MV-4-11 (cell line): ENCODE measurements at regions not wholly inside any gene's neighbourhood (a gene's known extent, or its start where the extent isn't known, plus 50 kb on each side); places are given as distances from the start of the nearest gene placed in this dataset.
"Not testable (repeated sequence)": the region's sequence is repeated elsewhere in the genome, so short reads cannot be mapped to it uniquely, and the experiment has no call there.

Experiments
- DNase-seq: peaks from one replicate; lab custom pipeline; 2025; lab: John Stamatoyannopoulos, UW

DNA sequence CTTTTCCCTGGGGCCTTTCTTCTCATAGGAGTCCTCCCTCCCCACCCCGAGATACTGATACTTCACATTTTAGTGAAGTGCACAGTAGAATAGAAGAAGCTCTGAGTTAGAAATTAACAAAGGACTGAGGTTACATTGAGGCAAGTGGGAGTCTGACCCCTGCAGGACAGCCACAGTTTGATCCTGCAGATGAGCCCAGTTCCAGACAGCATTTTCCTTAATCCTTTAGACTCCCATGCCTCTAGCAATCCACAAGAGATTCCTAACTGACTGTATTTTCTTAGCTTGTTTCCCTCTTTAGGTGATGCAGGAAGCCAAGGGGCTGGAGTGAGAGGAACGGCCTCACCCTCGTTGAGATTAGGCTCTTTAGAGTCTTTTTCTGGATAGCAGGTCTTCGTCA, 204.0 kb downstream of the CYRIA start:
- no peak for DNase-seq

- no peak for DNase-seq
Measured at GRCh38 chr2:16459606-16460005, 206.0 kb downstream of the CYRIA start.

GRCh38 chr2:16454621-16455020, 211.0 kb downstream of the CYRIA start:
- no peak for DNase-seq

- no peak for DNase-seq
Measured at GRCh38 chr2:16452123-16452522, 213.5 kb downstream of the CYRIA start.

DNA sequence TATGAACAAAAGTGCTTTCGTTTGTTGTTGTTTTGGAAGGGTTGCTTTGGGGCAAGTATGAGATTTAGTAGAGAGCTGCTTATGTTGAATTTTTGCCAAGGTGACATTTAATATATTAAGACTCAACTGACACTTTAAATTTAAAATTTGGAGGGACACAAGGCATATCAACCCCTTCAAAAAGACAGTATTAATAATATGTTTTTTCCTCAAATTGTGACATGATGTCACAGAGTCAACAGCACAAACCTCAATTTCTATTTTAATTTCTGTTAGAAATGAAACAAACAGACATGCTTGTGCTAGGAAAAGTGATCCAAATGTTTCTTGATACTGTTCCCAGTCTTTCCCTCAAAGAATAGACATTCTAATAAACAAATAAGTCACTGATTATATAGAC, 218.9 kb downstream of the CYRIA start:
- DNase-seq, result no peak

GRCh38 chr2:16442971-16443370, 222.7 kb downstream of the CYRIA start:
- DNase-seq, result no peak

GRCh38 chr2:16441431-16441830, 224.2 kb downstream of the CYRIA start:
- no peak for DNase-seq

DNA sequence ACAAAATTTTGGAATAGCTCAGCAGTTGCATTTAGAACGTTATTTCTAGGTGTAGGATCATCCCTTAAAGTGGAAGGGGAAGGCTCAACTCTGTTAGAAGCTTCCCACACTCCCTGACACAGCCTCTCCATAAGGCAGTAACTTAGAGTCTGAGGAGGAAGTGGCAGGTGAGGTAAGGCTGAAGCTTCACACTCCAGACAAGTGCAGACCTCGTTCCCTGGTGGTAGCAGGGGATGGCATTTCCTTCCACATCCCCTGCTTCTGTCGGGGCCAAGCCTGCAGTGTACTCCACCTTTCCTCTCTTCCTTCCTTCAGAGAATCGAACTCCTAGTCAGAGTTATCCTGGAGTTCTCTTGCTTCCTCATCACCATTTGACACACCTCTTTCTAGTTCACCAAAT, 224.7 kb downstream of the CYRIA start:
- DNase-seq, result no peak

DNA sequence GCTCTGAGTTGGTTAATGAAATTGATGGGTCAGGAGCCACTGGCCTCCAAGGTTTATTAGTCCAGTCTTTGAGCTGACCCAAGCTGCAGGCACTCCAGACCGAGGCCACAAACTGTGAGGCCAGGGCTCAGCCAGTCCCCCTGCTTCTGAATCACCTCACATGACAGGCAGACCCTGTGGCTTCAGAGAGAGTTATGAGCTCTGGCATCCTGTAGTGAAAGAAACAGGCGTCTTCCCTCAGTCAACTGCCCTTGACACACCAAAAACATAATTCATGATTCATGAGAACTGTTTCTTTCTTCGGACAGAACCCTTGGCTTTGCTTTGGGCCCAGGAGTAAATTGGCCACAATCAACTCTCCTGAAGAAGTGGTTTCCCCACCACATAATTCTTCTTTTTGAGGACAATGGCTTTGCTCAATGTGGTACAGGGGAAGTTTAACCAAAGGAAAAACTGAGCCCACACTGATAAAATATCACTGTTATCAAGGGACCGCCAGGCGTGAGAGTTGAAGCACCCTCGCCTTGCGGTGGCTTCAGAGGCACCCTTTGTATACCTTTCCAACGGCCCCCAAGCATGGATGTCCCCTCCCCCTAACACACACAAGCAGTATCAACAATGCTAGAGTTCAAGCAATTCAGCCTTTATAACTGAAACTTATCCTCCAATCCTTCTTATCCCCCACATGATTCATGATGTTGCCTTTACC, 226.9 kb downstream of the CYRIA start:
- no peak for DNase-seq

- no peak for DNase-seq
Measured at GRCh38 chr2:16437189-16437588, 228.4 kb downstream of the CYRIA start.

DNA sequence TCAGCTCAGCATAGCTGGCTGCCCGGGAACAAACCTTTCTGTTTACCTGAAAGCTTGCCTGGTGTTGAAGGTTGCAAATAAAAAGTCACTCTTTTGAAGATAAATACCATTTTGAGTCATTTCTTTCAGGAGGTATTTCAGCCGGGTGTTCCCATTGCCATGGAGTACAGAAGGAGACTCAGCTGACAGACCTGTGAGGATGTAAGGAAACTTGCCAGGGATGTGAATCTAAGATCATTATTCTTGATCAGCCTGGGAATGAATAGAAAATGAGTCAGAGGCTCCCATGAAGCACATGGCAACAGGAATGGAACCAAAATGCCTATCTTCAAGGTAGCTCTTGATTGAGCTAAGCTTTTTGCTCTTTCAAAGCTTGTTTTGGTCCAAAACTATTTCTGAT, 231.2 kb downstream of the CYRIA start:
- DNase-seq, result no peak

- DNase-seq, result peak; percentile 23
Measured at GRCh38 chr2:16430846-16431245, 234.8 kb downstream of the CYRIA start.

GRCh38 chr2:16429431-16430145, 236.0 kb downstream of the CYRIA start:
- no peak for DNase-seq

DNA sequence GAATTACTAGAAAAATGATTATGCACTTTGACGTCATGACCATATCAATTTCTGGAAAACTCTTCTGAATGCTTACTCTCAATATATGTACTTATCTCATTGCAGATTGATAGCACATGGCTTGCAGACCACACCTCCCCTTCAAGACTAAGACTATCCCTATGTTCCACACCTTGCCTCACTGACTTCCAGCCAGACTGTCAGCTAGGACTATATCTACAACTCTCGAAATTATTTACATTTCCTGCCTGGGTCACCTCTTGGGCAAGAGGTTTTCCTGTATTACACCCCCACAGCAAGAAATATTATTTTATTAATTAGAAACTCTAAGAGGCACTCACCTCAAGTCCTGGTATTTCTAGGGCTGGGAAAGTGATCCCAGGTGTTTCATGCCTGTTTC, 236.6 kb downstream of the CYRIA start:
- DNase-seq, result no peak

DNA sequence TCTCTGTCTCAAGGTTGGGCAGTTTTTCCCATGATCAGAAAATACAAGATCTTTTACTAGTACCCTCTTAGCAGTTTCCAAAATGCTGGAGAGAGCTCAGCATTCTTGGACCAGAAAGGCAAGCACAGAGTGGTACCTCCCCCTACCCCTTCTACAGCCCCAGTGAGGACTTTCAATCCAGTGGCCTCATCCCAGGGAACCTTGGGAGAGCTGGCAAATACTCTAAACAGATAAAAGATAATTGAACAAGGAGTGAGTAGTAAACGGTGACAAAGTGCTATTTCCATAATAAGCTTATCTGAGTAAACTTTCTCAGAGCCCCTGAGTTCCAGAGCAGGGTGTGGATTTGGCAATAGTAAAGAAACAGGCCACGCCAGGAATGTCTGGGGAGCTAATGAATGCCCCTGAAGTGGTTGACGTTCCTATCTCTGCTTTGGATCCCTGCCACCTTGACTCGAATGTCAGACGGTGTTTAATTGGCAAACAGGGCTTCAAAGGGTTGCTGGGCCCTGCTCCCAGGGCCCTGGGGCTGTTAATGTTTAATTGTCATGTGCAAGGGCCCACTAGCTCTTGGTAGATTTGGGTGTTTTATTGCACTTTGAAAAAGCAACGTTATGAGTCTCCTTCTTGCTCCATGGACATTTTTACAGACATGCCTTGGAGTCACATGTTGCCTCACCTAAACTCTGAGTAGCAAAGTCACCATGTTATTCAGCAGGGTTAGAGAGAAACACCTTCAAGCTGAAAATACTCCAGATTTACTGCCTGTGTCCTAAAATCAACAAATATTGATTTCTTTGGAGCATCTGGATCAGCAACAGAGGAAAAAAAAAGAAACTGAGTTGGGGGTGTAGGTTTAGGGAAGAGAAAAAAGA, 239.9 kb downstream of the CYRIA start:
- DNase-seq, result no peak

DNA sequence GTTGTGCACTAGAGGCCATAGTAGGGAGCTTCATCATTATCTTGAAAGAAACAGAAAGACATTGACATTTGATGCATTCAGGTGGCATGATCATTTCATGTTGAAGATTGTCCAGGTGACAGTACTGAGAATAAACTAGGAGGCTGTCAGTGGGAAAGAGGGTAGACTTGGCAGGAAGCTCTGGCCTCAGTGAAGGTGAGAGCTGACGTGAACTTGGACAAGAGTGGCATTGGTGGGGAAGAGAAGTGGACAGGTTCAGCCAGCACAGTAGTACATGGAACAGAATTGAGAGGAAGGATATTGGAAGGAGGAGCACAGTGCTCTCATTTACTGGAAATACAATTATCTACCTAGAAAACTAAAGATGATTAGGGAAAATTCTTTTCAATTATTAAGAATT, 245.2 kb downstream of the CYRIA start:
- no peak for DNase-seq

DNA sequence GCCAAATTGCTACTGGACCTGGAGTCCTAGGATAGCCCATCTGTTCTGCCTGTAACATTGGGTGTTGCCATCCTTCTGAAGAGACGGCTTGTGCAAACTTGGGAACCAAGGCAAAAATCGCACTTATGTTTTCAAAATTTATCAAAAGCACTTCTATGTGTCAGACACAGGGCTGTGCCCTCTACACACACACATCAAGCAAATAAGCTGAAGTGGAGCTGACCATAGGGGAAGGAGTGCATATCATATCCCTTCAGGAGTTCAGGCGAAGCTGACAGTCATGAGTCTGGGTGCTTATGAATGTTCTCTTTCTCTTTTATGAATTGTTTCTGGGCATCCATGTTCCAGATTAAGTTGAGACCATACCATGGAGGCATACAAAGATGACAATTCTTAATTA, 247.9 kb downstream of the CYRIA start:
- no peak for DNase-seq

DNA sequence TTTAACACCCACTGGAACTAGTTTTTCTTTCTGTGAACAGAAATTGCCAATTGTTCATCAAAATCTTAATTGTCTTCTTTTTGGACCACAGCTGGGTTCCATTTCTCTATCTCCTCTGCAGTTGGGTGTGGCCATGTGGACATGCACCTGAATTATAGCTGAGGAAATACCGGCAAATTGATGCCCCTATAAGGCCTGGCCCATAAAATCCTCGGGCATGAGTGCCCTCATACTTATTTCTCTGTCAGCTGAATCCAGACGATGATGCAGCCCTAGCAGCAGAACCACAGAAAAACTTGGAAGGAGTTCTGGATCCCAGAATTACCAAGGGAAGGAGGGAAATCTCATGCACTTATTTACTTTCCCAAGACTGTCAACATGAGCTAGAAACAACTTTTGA, 249.0 kb downstream of the CYRIA start:
- DNase-seq, result no peak

GRCh38 chr2:16415861-16416260, 249.8 kb downstream of the CYRIA start:
- DNase-seq, result not testable (repeated sequence)

GRCh38 chr2:16413947-16414346, 251.7 kb downstream of the CYRIA start:
- DNase-seq, result no peak

DNA sequence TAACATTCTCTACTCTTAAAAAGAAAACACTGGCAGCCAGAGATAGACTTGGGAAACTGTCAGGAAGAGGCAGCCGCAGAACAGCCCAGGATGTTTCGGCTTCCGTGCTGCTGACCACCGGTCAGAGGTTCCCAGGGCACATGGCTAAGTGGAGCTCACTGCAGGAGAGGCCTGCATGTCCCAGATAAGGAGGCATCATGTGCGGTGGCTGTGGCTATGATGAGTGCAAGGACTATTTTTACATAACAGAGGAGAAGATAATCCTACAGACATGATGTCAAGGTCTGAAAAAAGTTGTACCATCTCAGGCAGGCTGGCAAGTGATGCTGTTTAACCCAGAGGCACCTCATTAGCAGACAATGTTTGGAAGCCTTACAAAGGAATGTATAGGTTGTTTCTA, 252.3 kb downstream of the CYRIA start:
- no peak for DNase-seq

- no peak for DNase-seq
Measured at GRCh38 chr2:16412321-16413030, 253.2 kb downstream of the CYRIA start.
